ENCODE measurements at regions not wholly inside any gene's neighbourhood (a gene's known extent, or its start where the extent isn't known, plus 50 kb on each side); places are given as distances from the start of the nearest gene placed in this dataset.
"Not testable (repeated sequence)": the region's sequence is repeated elsewhere in the genome, so short reads cannot be mapped to it uniquely, and the experiment has no call there.

DNA sequence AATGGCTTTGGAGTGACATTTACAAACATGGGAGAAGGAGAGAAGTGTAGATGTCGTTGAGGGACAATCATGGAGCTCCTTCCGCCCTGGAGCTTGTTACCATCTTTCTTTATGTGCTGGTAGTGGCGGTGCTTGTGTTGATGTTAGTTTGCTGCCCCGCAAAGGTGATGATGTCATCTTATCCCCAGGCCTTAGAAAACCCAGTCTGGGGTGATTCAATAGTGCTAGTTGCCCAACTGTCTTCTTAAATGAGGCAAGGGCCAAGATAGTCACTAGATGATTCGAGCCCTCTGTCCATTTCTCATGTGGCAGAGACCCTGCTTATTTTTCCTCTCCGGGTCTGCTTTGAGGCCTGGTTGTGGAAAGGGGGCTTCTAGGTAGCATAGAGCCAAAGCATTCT lies 277.4 kb downstream of the CCSER2 start:
- no peaks in the 10 kb centered on the region for H3K36me3 ChIP-seq (ENCODE audit: insufficient read depth, low read length)

DNA sequence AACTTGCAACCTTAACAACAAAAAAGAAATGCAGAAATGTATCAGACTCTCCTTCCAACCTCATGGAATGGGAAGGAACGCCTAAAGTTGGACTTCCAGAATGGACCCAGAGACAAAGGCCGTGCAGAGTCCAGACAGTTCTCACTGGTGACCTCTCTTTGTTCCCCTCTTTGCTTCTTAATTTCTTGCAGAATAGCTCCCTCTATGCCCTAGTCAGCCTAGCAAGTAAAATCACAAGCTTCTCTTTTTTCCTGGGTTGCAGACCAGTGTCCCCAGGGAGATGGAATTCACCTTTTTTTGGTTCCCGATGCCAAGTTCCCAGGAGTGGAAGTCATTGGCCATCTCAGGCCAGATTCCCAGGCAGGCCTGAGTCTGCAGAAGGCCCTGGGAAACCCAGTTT lies 278.0 kb downstream of the CCSER2 start:
- Histone ChIP-seq H3K4me1 (ENCODE audit: insufficient read depth, low read length) (no peaks in the 10 kb centered on the region), H3K9ac (ENCODE audit: low read depth, low read length) (no peak overlapping the region), H3K36me3 (ENCODE audit: insufficient read depth, low read length) (no peaks in the 10 kb centered on the region), H3K9me3 (ENCODE audit: control insufficient read depth, insufficient read depth, low read length) (no peaks in the 10 kb centered on the region)

More for the DNA sequence above, 277.4 kb downstream of the CCSER2 start:
- H3K9ac ChIP-seq (ENCODE audit: low read depth, low read length) = no peak overlapping the region
- no peaks in the 10 kb centered on the region for H3K9me3 ChIP-seq (ENCODE audit: control insufficient read depth, insufficient read depth, low read length)
- no peaks in the 10 kb centered on the region for H3K4me1 ChIP-seq (ENCODE audit: insufficient read depth, low read length)

DNA sequence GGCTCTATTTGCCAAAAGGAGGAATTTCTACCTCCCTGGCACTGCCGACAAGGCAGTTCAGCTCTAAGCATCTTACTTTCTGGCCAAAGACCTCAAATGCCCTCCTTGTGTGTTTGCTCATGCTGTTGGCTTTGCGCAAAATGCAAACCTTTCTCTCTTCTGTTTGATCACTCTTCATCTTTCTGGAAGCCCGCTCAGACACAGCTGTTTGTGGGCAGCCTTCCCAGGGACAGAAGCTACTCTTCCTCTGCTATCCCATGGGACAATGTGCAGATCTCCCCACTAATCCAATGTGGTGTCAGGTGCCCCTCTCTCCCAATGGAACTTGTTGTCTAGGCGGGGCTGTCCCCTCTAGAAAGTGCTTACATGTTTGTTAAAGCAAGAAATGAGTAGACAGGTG lies 278.7 kb downstream of the CCSER2 start:
- Histone ChIP-seq H3K4me1 (ENCODE audit: insufficient read depth, low read length) (no peaks in the 10 kb centered on the region), H3K9me3 (ENCODE audit: control insufficient read depth, insufficient read depth, low read length) (no peaks in the 10 kb centered on the region), H3K9ac (ENCODE audit: low read depth, low read length) (no peak overlapping the region), H3K36me3 (ENCODE audit: insufficient read depth, low read length) (no peaks in the 10 kb centered on the region)

DNA sequence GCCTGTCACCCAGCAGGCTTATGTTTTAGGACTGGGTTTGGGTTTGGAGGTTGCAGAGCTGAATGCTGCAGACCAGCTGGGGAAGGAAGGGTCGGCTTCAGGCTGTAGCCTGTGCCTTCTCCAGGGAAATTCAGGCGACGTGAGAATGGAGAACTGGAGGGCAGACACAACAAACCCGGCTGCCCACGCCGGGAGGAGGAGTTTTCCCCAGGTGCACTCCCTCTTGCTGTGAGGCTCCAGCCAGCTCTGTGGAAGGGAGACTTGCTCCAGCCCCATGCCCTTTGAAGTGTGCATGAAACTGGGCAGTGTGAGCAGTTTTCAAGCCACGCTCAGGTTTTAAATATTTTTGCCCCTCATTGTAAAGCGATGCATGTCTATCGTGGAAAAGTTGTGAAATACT lies 279.1 kb downstream of the CCSER2 start:
- no peaks in the 10 kb centered on the region for H3K9me3 ChIP-seq (ENCODE audit: control insufficient read depth, insufficient read depth, low read length)

DNA sequence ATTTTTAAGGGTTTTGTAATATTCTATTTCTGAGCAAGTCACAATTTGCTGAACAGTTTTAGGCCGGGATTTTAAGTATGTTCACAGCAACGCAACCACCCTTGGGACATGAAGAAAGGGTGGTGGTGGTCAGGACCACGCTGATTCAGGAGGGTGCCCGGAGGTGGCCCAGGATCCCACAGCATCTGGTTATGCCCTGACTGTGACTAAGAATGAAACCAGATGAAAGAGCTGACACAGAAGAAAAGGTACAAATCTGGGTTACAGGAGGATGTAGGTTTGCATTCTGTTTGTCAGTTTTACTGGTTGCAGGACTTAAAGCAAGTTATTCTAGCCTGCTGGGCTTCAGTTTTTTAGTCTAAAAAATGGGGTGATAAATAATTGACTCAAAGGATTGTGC lies 279.7 kb downstream of the CCSER2 start:
- Histone ChIP-seq H3K36me3 (ENCODE audit: insufficient read depth, low read length) (no peaks in the 10 kb centered on the region), H3K9me3 (ENCODE audit: control insufficient read depth, insufficient read depth, low read length) (no peaks in the 10 kb centered on the region), H3K9ac (ENCODE audit: low read depth, low read length) (no peak overlapping the region), H3K4me1 (ENCODE audit: insufficient read depth, low read length) (no peaks in the 10 kb centered on the region)

More for the DNA sequence above, 279.1 kb downstream of the CCSER2 start:
- Histone ChIP-seq H3K9ac (ENCODE audit: low read depth, low read length) (no peak overlapping the region), H3K36me3 (ENCODE audit: insufficient read depth, low read length) (no peaks in the 10 kb centered on the region), H3K4me1 (ENCODE audit: insufficient read depth, low read length) (no peaks in the 10 kb centered on the region)

DNA sequence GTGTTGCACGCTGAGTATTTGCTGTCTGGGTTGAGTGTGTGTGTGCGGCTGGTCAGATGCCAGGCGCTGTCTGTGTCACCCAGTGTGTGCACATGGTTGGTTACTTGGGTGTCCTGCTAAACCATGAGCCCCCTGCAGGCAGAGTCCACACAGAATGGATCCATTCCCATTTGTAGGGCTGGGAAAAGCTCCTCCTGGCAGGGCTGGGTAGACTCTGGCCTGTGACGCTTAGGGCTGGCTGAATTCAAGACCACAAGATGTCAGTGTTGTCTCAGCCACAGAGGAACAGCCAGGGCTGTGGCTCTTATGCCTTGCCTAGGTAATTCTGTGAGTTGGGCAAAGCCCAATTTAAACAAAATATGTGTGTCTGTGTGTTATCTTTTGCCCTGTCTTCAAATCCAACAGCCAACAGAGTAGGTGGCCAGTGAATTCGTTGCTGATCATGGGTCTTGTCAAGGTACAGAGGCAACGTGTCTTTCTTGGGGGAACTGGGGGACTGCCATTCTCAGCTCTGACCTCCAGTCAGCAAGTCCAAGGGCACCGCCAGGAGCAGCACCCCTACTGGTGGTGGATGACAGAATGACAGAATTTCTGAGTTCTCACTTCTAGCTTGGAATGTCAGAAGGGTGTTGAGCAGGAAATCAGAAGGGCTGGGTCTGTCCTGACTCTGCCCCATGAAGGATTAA lies 285.1 kb downstream of the CCSER2 start:
- Histone ChIP-seq H3K4me1 (ENCODE audit: insufficient read depth, low read length) (0 out of 2 replicates have a peak, but pooled peaks cover 2% of the 10 kb centered on the region), H3K9ac (ENCODE audit: low read depth, low read length) (peak overlapping the region; percentile 2; the same call in 1 of the 2 replicates), H3K9me3 (ENCODE audit: control insufficient read depth, insufficient read depth, low read length) (no peaks in the 10 kb centered on the region), H3K36me3 (ENCODE audit: insufficient read depth, low read length) (no peaks in the 10 kb centered on the region)

DNA sequence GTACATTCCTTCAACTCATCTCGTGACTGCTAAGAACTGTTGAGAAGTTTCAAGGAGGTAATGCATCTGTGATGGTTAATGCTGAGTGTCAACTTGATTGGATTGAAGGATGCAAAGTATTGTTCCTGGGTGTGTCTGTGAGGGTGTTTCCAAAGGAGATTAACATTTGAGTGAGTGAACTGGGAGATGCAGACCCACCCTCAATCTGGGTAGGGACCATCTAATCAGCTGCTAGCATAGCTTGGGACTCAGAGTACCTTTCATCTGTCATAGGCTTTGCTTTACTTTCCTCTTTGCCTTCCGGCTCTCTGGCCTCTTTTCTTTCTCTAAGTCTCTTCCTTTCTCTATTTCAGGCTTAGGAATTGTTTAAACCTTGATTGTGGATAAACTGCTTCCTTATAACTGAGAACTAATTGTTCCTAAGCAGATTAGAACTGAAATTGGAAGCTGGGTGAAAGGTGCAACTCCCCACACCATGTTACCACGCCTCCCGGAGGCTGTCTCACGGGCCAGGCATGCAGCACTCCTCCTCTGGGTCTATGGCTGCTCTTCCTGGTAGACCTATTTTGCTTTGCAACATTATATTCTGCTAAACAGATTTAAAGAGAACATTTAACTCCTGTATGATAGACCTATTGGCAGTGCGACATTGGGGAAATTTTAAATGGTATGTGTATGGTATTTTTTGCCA lies 298.2 kb downstream of the CCSER2 start:
- H3K9ac ChIP-seq (ENCODE audit: low read depth, low read length) = no peak overlapping the region
- no peaks in the 10 kb centered on the region for H3K4me1 ChIP-seq (ENCODE audit: insufficient read depth, low read length)
- no peaks in the 10 kb centered on the region for H3K9me3 ChIP-seq (ENCODE audit: control insufficient read depth, insufficient read depth, low read length)
- H3K36me3 ChIP-seq (ENCODE audit: insufficient read depth, low read length) = no peaks in the 10 kb centered on the region

DNA sequence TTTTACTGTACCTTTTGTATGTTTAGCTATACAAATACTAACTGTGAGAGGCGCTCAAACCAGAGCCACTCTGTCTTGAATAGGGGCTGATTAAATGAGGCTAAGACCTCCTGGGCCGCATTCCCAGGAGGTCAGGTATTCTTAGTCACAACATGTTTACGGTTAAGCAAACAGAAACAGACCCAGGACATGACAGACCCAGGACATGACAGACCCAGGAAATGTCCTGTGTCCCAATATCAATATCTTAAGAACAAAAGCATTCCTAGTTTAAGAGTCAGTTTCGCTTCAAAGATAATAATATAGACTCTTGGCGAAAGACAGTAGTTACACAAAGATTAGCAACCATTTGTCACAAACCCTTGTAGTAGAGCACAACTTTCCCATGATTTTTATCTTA lies 304.5 kb downstream of the CCSER2 start:
- no peak overlapping the region for H3K9ac ChIP-seq (ENCODE audit: low read depth, low read length)
- no peaks in the 10 kb centered on the region for H3K9me3 ChIP-seq (ENCODE audit: control insufficient read depth, insufficient read depth, low read length)
- H3K4me1 ChIP-seq (ENCODE audit: insufficient read depth, low read length) = peaks cover 8% of the 10 kb centered on the region; the same call in 1 of the 2 replicates
- no peaks in the 10 kb centered on the region for H3K36me3 ChIP-seq (ENCODE audit: insufficient read depth, low read length)

DNA sequence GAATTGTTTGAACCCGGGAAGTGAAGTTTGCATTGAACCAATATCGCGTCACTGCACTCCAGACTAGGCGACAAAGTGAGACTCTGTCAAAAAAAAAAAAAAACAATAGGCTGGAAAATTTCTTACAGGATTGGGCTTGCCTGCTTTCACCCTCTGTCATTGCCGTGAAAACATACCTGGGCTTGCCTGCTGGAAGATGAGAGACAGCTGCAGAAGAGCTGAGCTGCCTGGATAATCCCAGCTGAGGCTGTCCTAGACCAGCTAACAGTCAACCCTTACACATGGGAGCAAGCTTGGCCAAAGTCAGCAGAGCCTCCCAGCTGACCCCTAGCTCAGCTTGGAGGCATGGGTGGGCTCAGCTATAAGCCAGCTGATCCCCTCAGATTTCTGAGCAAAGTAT lies 306.2 kb downstream of the CCSER2 start:
- Histone ChIP-seq H3K9ac (ENCODE audit: low read depth, low read length) (no peak overlapping the region), H3K9me3 (ENCODE audit: control insufficient read depth, insufficient read depth, low read length) (no peaks in the 10 kb centered on the region), H3K4me1 (ENCODE audit: insufficient read depth, low read length) (peaks cover 8% of the 10 kb centered on the region; the same call in 1 of the 2 replicates), H3K36me3 (ENCODE audit: insufficient read depth, low read length) (no peaks in the 10 kb centered on the region)

DNA sequence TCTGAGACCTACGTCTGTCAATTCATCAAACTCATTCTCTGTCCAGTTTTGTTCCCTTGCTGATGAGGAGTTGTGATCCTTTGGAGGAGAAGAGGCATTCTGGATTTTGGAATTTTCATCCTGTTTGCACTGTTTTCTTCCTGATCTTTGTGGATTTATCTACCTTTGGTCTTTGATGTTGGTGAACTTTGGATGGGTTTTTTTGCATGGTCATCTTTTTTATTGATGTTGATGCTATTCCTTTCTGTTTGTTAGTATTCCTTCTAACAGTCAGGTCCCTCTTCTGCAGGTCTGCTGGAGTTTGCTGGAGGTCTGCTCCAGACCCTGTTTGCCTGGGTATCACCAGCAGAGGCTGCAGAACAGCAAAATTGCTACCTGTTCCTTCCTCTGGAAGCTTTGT lies 322.2 kb downstream of the CCSER2 start:
- H3K36me3 ChIP-seq (ENCODE audit: insufficient read depth, low read length); H3K4me1 ChIP-seq (ENCODE audit: insufficient read depth, low read length); H3K9me3 ChIP-seq (ENCODE audit: control insufficient read depth, insufficient read depth, low read length); H3K9ac ChIP-seq (ENCODE audit: low read depth, low read length): not testable (repeated sequence)

DNA sequence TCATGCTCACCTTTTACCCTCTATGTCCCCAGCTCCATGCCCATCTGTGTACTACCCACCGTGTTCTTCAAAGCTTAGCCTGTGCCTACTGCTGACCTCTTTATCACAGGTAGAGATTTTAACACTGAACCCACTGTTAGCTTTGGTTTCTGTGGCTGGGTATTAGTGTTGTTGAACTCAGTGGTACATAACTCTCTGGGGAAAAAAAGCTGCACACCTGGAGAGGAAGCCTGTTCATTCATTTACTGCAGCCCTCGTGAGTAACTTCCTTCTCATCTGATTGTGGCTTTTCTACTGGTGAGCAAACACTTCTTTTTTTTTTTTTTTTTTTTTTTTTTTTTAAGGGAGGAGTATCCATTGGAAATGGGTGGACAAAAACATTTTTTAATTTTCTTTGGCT lies 326.3 kb downstream of the CCSER2 start:
- H3K9me3 ChIP-seq (ENCODE audit: control insufficient read depth, insufficient read depth, low read length) = no peaks in the 10 kb centered on the region
- H3K36me3 ChIP-seq (ENCODE audit: insufficient read depth, low read length) = no peaks in the 10 kb centered on the region
- H3K9ac ChIP-seq (ENCODE audit: low read depth, low read length) = no peak overlapping the region
- H3K4me1 ChIP-seq (ENCODE audit: insufficient read depth, low read length) = no peaks in the 10 kb centered on the region

DNA sequence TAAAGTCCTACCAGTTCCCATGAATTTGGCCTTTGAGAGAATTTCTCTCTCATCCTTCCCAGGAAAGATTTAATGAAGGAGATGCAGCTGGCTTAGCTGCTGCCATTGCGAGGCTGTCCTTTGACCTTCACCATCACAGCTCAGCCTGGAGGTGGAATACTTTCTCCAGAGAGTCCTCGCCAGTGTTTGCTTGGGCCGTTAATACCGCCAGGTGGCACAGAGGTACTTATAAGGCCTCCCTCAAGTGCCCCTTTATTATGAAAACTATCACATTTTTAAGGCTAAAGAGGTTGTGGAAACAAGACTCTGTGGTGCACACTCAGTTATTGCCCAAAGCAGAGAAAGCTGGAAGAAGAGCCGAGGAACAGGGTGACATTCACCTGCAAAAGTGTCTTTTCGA lies 330.6 kb downstream of the CCSER2 start:
- no peaks in the 10 kb centered on the region for H3K4me1 ChIP-seq (ENCODE audit: insufficient read depth, low read length)
- no peaks in the 10 kb centered on the region for H3K36me3 ChIP-seq (ENCODE audit: insufficient read depth, low read length)
- H3K9ac ChIP-seq (ENCODE audit: low read depth, low read length) = no peak overlapping the region
- no peaks in the 10 kb centered on the region for H3K9me3 ChIP-seq (ENCODE audit: control insufficient read depth, insufficient read depth, low read length)

DNA sequence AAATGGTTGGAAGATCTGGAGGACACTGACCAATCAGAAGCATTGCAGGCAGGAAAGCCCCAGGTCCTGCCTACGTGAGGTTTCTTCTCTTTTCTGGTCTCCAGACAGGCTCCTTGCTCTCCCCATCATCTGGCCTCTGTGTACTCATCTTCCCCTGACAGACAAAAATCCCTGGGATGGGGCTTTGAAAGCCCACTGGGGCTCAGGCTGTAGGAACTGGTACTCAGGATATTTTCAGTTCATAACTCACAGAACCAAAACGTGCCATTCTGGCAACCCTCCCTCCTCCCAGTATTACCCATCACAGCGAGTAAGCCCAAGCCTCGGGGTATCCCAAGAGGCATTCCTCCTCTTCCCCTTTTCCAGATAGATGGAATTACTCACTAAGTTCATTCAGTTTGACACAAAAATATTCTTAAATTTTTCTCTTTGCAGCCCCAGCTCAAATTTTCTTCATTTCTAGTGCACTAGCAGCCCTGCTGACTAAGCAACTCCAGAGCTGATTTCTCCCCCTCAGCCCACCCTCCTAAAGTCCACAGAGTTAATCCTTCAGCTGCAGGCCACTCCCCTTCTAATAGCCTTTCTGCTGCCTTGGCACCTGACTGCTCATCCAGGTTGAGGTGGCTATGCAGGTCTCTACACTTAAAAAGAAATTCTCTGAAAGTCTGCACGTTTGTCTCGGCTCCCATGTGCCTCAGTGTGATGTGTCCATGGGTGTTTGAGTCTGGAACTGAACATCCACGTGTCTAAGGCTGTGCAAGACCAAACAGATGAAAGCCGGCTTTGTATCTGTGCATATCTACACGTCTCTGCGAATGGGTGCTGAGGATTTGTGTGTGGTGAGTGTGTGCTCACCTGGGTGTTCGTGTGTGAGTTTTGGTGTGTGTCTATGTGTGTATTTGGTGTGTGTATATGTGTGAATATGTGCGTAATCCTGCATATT lies 331.4 kb downstream of the CCSER2 start:
- Histone ChIP-seq H3K4me1 (ENCODE audit: insufficient read depth, low read length) (no peaks in the 10 kb centered on the region), H3K9ac (ENCODE audit: low read depth, low read length) (no peak overlapping the region), H3K9me3 (ENCODE audit: control insufficient read depth, insufficient read depth, low read length) (no peaks in the 10 kb centered on the region), H3K36me3 (ENCODE audit: insufficient read depth, low read length) (no peaks in the 10 kb centered on the region)

DNA sequence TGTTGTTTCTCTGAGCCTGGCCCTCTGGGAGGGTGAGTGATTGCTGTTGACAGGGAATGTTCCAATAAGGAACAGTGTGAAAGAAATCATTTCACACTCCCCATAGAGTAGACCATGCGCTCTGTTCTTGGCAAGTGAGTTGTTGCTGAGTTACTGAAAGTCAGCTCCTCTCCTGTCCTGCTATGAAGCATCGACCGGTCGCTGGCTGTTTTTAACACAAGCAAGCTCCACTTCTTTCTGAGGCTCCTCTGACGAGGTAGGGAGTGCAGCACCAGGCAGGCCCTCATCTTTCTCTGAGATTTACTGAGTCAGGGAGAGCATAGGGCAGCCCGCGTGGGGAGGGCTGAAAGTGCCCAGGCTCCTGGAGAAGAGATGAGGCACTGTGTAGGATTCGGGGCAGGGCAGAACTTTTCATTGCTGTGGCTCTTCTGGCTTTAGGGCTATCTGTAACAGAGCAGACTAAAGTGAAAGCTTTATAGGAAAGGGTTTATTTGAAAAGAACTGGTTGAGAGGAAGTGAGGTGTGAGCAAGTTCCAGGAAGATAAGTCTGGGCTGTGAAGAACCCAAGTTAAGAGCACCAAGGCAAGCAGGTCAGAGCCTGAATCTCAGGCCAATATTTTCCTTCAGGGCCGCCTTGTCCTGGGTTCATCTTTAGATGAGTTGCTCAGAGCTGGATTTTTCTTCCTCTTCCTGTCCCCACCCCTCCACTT lies 332.2 kb downstream of the CCSER2 start:
- Histone ChIP-seq H3K36me3 (ENCODE audit: insufficient read depth, low read length) (no peaks in the 10 kb centered on the region), H3K4me1 (ENCODE audit: insufficient read depth, low read length) (no peaks in the 10 kb centered on the region), H3K9ac (ENCODE audit: low read depth, low read length) (no peak overlapping the region), H3K9me3 (ENCODE audit: control insufficient read depth, insufficient read depth, low read length) (no peaks in the 10 kb centered on the region)

Measured in ES-I3 (cell line).